Glomerular visceral epithelial cell (primary cell): ENCODE measurements at regions not wholly inside any gene's neighbourhood (a gene's known extent, or its start where the extent isn't known, plus 50 kb on each side); places are given as distances from the start of the nearest gene placed in this dataset.

Experiments
- DNase-seq: peaks from one replicate; pipeline ENCODE4 v3.0.0-alpha.2; 2016; ENCODE audit errors: extremely low spot score

DNA sequence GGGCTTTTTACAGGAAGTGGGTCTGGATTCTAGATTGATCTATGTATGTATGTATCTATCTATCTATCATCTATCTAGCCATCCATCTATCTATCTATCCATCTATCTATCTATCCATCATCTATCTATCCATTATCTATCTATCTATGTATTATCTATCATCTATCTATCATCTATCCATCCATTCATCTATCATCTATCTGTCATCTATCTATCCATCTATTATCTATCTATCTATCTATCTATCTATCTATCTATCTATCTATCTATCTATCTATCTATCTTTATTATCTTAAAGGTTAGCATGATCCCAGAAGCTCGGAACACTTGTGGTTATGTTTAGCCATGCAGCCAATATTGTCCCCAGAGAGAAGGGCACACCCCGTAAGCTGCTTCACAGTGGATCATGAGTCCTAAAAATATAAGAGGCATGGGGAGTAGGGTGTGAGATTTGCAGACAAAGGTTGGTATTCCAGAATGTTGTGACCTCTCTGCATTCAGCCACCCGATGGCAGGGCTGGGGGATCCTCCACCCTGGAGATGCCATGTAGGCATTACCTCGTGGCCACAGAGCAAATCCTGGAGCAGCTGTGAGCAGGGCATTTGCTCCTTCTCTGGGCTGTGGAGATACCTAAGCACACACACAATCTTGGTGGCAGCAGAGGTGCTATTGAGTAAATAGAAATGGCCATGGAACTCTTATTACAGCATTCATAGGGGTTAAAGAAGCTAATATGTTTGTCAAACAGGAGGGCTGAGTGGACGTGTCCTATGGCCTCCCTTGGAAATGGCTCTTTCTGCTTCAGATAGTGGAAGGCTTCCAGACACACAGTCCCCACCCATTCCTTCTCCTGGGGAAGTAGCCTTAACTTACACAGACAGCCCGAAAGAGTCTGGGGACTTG lies 310.0 kb upstream of the TSHZ3 start:
- no peak for DNase-seq

DNA sequence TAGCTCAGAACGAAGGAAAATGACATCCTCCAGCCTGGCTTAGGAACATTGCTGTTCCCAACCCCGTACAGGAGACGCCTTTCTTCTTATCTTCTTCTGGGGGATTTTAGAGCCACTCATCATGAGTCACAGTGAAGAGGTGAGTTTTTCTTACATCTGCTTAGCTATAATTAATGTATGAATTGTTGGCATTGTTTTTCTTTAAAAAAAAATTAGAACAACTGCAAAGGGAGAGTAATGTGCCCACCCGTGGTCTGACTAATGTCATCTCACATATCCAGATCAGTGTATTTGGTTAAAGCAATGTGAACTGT lies 310.6 kb upstream of the TSHZ3 start:
- no peak for DNase-seq

DNA sequence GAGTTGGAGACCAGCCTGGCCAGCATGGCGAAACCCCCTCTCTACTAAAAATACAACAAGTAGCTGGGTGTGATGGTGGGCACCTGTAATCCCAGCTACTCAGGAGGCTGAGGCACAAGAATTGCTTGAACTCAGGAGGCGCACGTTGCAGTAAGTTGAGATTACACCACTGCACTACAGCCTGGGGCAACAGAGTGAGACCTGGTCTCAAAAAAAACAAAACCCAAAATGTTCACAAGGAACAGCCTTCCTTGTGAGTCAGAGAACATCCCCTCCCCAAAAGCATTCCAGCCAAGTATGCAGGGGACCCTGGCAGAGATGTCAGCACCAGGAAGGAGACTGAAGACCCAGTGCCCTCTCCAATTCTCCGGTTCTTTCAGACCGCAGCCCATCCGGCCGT lies 314.9 kb upstream of the TSHZ3 start:
- no peak for DNase-seq

DNA sequence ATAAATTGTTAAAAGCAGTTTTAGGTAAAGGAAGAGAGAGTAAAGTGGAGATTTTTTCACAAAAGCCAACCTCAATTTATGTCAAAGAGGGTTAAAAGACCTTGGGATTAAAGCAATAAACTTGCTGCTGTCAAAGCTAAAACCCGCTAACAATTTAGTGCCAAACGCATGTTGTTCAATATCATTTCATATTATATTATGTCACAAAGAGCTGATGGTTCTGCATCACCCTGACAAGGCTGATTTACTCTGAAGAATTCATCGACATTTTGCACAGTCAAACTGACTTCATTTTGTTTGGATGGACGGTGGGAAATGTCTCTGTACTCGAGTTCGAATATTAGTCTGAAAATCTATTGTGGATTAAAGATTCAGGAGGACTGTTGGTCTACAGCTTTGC lies 315.8 kb upstream of the TSHZ3 start:
- DNase-seq, result no peak

DNA sequence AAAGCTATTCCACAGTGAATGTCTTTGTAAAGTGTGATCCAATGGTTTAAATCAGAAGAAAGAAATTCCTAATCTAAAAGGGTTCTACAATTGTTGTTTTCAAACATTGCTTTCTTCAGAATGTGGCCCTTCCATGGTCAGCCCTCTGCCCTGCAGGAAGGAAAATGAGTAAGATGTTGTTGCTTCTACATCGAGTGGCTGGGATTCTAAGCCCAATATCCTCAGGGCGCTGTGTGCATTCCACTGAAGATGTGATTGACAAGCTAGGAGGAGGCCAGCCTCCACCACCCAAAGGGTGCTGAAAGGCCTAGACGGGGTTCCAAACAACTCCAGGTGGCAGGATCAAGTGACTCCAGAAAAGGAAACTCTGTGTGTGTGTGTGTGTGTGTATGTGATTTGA lies 316.9 kb upstream of the TSHZ3 start:
- DNase-seq, result no peak

DNA sequence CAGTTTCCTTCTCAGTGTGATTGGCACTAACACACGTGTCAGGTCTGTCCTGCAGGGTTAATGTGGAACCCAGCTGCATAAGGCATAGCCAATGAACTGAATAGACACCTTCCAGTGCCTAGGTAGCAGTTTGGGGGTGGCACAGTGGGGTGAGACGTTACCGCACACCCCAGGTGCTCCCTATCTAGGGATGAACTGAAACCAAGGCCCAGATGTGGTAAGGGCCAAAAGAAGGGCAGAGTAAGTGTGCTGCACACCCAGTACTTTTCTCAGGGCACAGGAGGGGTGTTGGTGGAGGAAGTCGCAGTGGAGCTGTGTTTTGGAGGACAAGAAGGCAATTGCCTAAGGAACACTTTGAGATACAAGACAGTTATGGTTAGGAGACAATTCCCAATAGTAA lies 317.9 kb upstream of the TSHZ3 start:
- no peak for DNase-seq

DNA sequence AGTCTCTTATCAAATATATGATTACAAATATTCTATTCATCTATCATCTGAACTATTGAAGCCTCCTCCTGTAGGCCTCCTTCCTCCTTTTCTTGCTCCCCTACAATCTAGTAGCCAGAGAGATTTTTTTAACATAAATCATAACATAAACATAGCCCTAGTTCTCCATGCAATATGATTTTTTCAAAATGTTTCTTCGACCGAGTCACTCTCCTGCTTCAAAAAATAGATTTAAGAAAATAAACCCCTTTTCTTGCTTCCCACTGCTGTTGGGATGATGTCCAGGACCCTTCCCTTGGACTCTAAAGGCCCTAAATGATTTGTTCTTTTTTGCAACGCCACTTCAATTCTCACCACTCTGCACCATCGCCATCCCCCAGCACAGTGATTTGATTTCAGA lies 319.7 kb upstream of the TSHZ3 start:
- no peak for DNase-seq

DNA sequence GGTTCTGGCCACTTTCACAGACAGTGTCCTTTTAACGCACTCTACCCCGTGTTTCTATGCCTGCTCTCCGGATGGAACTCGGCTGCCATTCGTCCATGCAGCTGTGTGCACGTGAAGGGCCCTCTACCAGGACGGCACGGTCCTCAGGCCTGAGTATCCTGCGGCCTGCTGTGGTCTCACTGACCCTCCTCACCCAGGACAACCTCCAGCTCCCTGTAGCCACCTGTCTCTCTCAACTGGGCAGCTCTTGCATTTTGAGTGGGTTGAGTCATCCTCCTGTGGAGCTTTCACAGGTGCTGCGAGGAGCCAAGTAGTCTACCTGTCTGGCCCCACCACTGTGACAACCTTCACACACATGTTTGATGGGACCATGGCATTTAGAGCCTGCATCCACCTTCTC lies 321.7 kb upstream of the TSHZ3 start:
- DNase-seq, result no peak

DNA sequence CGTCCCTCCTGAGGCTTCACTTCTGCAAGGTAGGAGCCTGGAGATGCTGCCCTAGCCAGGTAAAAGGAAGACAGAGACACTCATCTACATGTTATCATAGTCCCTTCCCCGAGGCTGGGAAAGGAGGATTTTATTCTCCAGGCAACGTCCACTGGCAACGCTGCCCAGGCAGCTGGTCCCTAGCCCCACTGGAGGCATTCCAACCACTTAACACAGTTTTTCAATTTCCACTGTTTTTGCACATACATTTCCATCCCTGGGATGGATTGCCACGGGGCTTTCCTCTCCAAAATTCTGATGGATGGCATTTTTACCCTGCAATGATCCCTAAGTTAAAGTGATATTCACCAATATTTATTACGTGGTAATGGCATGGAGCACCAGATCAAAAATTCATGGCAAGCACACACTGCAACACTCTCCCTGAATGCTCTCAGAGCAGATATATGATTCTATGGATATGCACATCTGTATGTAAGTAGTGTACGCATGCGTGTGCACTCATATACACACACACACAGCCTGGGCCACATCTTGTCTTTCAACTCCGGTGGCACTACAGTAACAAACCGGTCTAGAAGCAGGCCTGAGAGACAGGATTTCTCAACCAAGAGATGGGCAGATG lies 322.3 kb upstream of the TSHZ3 start:
- DNase-seq, result no peak

DNA sequence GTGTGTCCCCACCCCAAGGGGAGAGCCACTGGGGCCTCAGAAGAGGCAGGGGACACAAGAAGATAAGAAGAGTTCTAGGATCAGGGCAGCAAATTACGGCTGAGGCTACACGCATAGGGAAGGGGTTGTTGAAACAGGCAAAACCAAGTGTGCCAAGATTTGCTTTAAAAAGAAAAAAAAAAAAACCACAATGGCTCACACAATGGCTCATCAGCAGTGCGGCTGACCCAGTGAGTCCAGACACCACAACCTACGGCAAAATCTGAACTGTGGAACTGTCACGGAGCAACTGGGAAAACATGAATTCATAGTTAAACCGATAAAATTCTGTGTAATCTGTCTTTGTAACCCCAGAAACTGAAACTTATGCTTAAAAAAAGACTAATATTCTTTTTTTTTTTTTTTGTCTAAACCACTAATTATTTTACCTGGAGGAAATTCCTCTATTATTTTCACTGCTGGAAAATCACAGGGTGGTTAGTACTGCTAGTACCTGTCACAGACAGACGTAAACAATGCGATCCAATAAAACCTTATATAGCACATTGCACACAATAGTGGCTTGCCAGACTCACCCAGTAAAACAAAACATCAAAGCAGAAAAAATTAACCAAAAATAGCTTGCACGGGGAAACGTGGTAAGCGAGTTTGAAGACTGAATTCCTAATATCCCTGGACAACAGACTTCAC lies 325.4 kb upstream of the TSHZ3 start:
- no peak for DNase-seq

DNA sequence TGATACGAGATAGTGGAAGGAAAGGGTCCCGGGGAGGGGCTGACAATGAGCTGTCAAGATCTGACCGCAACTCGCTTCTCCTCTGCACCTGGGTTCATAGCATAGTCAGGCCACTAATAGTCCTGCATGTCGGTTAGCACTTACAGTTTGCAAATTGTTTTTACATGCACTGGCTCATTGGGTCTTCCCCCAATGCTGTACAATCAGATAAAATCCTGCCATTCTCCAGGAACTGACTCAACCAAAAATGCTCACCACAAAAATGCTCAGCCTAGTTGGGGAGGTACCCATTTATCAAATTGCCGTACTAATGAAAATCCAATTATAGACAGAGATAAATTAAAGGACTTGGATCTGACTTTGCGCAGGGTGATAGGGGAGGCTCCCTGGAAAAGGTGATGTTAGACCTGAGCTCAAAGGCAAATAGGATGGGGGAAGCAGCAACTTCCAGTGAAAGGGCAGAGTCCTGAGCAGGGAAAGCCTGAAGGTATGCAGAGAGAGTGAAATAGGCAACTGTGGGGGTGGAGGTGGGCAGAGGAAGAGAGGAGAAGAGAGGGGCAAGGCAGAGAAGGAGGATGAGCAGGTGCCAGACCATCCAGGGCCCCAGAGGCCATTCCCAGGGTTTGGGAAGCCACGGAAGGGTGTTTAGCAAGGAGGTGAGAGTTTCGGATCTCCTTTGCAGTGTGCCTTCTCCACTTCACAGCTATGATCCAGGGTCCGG lies 326.1 kb upstream of the TSHZ3 start:
- no peak for DNase-seq

DNA sequence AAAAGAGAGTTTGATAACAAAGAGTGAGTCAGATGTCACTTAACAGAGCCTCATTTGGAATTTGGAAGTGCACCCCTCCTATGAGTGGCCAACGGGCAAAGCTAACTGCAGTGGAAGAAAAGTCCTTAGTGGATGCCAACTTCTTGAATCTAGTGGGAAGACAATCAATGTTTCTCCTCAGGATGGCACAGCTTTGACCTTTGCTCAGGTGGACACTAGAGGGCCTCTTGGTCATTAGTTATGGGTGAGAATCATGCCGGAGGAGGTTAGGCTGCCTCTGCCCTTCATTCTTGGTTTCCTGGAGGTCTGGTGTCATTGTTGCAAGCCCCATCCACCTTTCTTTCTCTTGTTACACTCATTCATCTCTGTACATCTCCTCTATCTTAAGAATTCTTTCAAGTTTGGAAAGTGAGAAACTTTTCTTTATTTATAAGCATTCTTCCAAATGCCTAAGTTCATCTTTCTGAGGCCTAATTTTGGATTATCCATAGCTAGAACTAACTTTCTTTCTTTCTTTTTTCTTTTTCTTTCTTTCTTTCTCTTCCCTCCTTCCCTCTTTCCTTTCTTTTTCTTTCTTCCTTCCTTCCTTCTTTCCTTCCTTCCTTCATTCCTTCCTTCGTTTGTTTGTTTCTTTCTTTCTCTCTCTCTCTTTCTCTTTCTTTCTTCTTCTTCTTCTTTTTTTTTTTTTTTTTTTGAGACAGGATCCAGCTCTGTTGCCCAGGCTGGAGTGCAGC lies 327.2 kb upstream of the TSHZ3 start:
- DNase-seq, result no peak

DNA sequence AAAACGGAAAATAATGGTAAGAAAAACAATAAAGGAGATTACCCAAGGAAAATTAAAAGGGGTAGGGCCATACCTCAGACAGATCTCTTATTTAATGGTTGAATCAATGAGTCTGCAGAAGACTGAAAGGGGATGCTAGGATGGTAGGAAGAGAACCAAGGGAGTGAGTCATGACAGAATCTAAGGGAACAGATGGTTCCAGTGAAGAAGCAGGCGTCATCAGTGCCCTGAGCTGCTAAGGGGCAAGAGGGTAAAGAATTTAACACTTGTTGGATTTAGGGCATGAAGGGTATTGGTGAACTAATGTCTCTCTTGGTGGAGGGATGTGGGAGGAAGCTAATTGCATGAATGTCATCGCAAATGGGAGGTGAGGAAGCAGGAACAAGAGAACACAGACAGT lies 329.2 kb upstream of the TSHZ3 start:
- DNase-seq, result no peak

DNA sequence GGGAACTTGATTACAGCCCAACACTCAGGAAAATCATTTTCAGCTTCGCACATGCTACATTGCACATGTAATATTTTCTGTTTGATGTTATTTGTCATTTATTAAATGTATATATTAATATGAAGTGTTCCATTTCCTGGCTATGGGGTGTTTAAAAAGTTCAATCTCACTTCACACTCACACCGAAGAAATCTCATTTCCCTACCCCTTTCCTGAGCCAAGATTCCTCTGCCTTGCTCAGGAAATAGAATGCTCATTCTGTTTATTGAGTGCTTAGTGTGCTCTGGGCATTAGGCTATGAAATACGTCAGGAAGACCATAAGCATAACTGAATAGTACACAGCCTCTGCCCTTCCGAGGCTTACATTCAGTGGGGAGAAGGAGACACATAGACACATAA lies 331.9 kb upstream of the TSHZ3 start:
- no peak for DNase-seq

DNA sequence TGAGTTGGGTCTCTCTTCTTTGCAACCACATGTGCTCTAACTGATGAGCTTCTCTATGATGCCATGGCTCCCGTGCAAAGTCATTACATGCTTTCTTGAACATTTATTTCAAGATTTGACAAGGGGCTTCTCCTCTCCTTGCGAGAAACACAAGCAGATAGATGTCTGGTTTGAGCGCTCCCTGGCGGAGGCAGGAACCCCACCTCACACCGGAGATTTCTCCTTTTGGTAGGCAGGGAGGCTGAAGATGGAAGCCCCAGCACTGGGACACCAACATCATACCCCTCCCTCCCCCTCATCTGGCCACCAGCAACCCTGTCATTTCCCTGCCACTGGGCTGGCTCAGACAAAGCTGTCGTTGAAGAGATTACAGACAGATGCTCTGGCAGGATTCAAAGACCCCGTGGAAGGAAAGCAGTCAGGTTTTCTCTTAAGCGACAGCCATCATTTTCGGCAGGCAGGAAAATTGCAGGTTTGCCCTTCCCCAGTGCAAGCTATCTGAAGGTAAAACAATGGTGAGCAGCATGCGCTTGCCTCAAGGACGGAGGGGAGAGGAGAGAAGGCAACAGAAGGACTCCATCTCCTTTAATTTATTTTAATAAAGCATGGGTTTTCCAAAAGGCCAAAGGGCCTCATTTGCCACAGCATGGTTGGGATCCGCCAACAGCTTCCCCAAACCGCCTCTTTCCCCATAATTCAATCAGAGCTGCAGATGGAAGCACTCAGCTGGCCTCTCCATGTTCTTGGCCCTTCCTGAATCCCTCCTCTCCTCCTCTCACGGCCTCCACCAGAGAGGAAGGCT lies 344.1 kb upstream of the TSHZ3 start:
- no peak for DNase-seq

DNA sequence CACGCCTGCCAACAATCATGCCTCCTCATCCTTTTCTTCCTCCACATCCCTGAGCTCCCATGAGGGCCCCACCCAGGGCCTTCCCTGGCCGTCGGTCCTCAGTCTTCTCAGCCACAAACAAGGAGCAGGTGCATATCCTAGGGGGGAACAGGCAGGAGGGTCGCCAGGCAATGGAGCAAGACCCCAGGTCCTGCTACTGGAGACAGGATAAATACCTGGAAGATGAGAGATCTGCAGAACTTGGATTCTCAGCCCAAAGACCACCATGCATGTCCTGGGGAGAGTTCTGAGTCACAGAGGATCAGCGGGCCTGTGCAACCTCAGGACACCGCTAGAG lies 344.7 kb upstream of the TSHZ3 start:
- DNase-seq, result no peak

DNA sequence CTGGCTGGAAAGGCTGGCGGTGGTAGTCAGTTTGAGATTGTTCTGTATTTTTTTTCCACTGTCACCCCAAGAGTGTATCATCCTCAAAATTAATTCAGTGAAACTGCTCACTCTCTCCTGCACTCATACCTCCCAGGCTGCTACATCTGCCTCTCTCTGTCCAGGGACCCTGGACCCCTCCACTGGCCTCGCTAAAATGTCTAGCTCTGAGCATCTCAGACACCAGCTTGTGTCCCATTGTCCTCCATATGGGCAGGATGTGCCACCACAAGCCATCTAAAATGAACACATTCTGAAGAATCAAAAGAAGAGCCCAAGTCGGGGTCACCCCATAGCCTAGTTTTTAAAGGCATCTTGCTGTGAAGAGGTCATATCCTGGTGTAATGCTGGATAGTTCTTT lies 345.5 kb upstream of the TSHZ3 start:
- DNase-seq, result no peak

DNA sequence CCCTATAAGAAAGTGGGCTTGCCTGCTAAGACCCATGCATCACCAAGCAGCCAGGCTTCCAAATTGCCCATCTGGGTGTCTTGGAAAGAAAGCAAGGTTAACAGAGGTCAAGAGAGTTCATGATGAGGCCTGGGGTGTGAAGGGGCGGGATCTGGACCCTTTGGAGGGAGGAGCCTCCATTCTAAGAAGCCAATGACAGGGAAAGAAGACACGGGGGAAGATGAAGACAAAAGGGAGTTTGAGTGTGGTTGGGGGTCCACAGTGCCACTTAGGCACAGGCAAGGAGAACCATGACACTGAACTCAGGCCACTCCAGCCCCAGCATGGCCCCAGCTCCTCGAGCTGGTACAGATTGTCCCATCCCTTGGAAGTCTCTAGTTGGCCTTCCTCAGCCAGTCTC lies 350.2 kb upstream of the TSHZ3 start:
- DNase-seq, result no peak

DNA sequence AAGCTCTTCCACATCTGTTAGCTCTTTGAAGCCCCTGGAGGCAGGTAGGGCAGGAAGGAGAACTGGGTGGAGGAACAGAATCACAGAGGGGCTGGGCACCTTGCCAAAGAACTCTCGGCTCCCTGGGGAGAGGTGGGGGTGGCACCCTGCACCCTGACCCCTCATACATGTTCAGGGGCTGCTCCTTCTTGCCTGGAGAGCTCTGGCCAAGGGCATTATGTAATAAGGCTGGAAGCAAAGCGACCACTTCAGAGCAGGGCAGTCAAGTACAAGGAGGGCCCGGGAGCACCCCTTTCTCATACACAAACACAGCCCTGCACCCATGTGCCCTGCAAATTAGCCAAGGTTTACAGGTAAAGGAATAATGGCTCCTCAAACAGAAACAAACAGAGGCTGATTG lies 351.9 kb upstream of the TSHZ3 start:
- no peak for DNase-seq

DNA sequence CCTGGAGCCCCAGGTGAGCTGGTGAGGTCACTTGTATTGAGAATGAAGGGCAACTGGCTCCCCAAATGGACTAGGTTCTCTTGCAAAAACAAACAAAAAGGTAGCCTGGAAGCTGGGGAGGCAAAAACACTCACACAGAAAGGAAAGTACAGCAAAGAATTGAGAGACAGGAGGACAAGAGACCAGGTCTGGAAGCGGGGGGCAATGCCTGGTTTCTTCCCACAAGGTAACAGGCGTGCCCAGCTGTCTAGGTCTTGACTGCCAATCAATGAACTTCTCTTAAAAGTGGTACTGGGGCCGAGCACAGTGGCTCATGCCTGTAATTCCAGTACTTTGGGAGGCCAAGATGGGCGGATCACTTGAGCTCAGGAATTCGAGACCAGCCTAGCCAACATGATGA lies 356.4 kb upstream of the TSHZ3 start:
- DNase-seq, result no peak

DNA sequence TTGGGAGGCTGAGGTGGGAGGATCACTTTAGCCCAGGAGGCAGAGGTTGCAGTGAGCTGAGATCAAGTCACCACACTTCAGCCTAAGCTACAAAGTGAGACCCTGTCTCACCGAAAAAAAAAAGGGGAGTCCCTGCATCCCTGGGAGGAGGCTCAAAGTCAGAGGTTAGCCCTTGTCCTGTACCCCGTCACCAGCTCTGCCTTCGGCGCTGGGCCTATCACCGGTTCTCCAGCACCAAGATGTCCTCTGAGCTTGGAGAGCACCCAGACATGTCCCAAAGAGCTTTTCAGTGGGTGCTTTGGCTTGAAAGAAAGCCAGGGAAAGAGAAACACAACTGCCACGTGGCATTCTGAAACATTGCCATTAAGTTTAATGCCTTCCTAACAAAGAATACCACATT lies 356.9 kb upstream of the TSHZ3 start:
- DNase-seq, result no peak
